ENCODE measurements at regions not wholly inside any gene's neighbourhood (a gene's known extent, or its start where the extent isn't known, plus 50 kb on each side); places are given as distances from the start of the nearest gene placed in this dataset.
"Not testable (repeated sequence)": the region's sequence is repeated elsewhere in the genome, so short reads cannot be mapped to it uniquely, and the experiment has no call there.

DNA sequence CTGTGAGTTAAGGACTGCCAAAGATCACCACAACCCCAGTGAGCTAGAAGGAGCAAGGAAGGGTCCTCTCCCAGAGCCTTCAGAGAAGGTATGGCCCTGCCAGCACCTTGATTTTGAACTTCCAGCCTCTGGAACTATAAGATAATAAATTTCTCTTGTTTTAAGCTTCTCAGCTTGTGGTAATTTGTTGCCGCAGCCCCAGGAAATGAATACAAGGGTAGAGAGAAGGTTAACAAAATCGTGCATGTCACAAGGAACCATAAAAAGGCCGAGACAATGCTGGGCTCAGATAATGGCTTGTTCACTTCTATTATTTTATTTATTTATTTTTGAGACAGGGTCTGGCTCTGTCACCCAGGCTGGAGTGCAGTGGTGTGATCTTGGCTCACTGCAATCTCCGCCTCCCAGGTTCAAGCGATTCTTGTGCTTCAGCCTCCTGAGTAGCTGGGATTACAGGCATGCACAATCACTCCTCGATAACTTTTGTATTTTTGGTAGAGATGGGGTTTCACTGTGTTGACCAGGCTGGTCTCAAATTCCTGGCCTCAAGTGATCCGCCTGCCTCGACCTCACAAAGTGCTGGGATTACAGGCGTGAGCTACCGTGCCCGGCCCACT is 71.5 kb downstream of the WSB1 start:
- H3K36me3 ChIP-seq (ENCODE audit: control insufficient read depth in 1 of 2, insufficient read depth in 2 of 2, low read length in 2 of 2); H3K4me3 ChIP-seq (replicated peaks in 1 of 2; ENCODE audit: low read depth in 1 of 2, low read length in 2 of 2); H3K79me2 ChIP-seq (ENCODE audit: insufficient read depth, low read length); H3K9me2 ChIP-seq (ENCODE audit: insufficient read depth); H3K9ac ChIP-seq (ENCODE audit: low read length); H3K27ac ChIP-seq (ENCODE audit: low read depth, low read length); H4K20me1 ChIP-seq (ENCODE audit: insufficient read depth); POLR2A ChIA-PET; intact Hi-C loops (cut with micrococcal nuclease); ATAC-seq; RAD21 ChIA-PET (ENCODE audit: low non-redundant PET in 1 of 2, low total read pairs in 2 of 2, uncharacterized antibody in 2 of 2, unreplicated experiment in 2 of 2); DNase-seq (ENCODE audit: low read depth, low spot score); H3K9me3 ChIP-seq (ENCODE audit: control insufficient read depth in 1 of 2, insufficient read depth in 1 of 2, low read depth in 1 of 2, low read length in 2 of 2); BruUV-seq (replicated peaks); H3K27me3 ChIP-seq (ENCODE audit: insufficient read depth, low read length); H2AFZ ChIP-seq (ENCODE audit: low read depth, low read length, poor library complexity, severe bottlenecking); H3K4me2 ChIP-seq (ENCODE audit: low read length); H3K4me1 ChIP-seq (ENCODE audit: control insufficient read depth in 1 of 2, insufficient read depth in 2 of 2, low read length in 2 of 2): not testable (repeated sequence)
- CTCF ChIA-PET: interaction anchor here (1.6 kb wide), 1 partner anchor 32 kb away, joined by 3 read pairs; no protein-coding TSS in a partner anchor

GRCh38 chr17:27366437-27366836 is 72.5 kb downstream of the WSB1 start:
- no peaks in the 10 kb centered on the region for H3K4me1 ChIP-seq (ENCODE audit: control insufficient read depth in 1 of 2, insufficient read depth in 2 of 2, low read length in 2 of 2)
- intact Hi-C loops (cut with micrococcal nuclease): no loop called here
- ChIA-PET POLR2A (no interaction called here), CTCF (interaction anchor here (1.6 kb wide), 1 partner anchor 33 kb away, joined by 3 read pairs; no protein-coding TSS in a partner anchor), RAD21 (ENCODE audit: low non-redundant PET in 1 of 2, low total read pairs in 2 of 2, uncharacterized antibody in 2 of 2, unreplicated experiment in 2 of 2) (no interaction called here)
- no peak overlapping the region for H3K4me3 ChIP-seq (replicated peaks in 1 of 2; ENCODE audit: low read depth in 1 of 2, low read length in 2 of 2)
- H4K20me1 ChIP-seq (ENCODE audit: insufficient read depth): no peaks in the 10 kb centered on the region
- H2AFZ ChIP-seq (ENCODE audit: low read depth, low read length, poor library complexity, severe bottlenecking): no peak overlapping the region
- H3K9me3 ChIP-seq (ENCODE audit: control insufficient read depth in 1 of 2, insufficient read depth in 1 of 2, low read depth in 1 of 2, low read length in 2 of 2): peaks cover 0 to 2% of the 10 kb centered on the region in 2 experiments; a peak in 1 of 4 replicates
- ATAC-seq (no peak), DNase-seq (ENCODE audit: low read depth, low spot score) (no peak)
- H3K36me3 ChIP-seq (ENCODE audit: control insufficient read depth in 1 of 2, insufficient read depth in 2 of 2, low read length in 2 of 2): no peaks in the 10 kb centered on the region
- TF ChIP-seq EGR1 (IDR thresholded peaks at IDR 0.05; ENCODE audit: low read depth) (no peak), EZH2phosphoT487 (IDR thresholded peaks at IDR 0.05; ENCODE audit: borderline replicate concordance) (no peak), RAD21 (IDR thresholded peaks at IDR 0.05; ENCODE audit: low read depth) (no peak), JUND (IDR thresholded peaks at IDR 0.05) (no peak), FOSL1 (IDR thresholded peaks at IDR 0.05; ENCODE audit: low read depth) (no peak)
- H3K4me2 ChIP-seq (ENCODE audit: low read length): no peak overlapping the region
- no TSS peak for BruUV-seq (replicated peaks)
- no peaks in the 10 kb centered on the region for H3K79me2 ChIP-seq (ENCODE audit: insufficient read depth, low read length)
- H3K27ac ChIP-seq (ENCODE audit: low read depth, low read length): no peak overlapping the region
- no peak overlapping the region for H3K9ac ChIP-seq (ENCODE audit: low read length)
- no peaks in the 10 kb centered on the region for H3K27me3 ChIP-seq (ENCODE audit: insufficient read depth, low read length)
- H3K9me2 ChIP-seq (ENCODE audit: insufficient read depth): no peaks in the 10 kb centered on the region

Measured in HCT116 (cell line).